HEK293 (cell line): ENCODE measurements at regions not wholly inside any gene's neighbourhood (a gene's known extent, or its start where the extent isn't known, plus 50 kb on each side); places are given as distances from the start of the nearest gene placed in this dataset.

Experiments
- CTCF ChIA-PET: fragments of 350-600 bp; formaldehyde crosslinking; extraction: SDS; loops from one replicate; lab custom pipeline; 2021; ENCODE audit warnings: antibody characterized with exemption; lab: Yijun Ruan, JAX
- POLR2A ChIA-PET: fragments of 300-600 bp; formaldehyde crosslinking; extraction: SDS; loops from one replicate; lab custom pipeline; 2020; ENCODE audit warnings: antibody characterized with exemption, inconsistent platforms; lab: Yijun Ruan, JAX
- H3K27ac ChIP-seq: fragments of 200-500 bp; sonication (Bioruptor generic); 2 replicates; pipeline ENCODE4 v1.5.1; 2014; ENCODE audit warnings: low read depth, low read length, control low read depth, inconsistent platforms; ENCODE audit errors: extremely low read depth
- H3K36me3 ChIP-seq, 2 experiments: fragments of 200-500 bp in 1 of 2; sonication (Bioruptor generic) in 1 of 2; 1 replicate in 1 of 2; 2 replicates in 1 of 2; pipeline ENCODE4 v1.5.1; 2014 to 2017; ENCODE audit warnings: inconsistent platforms in 2 of 2, low read length in 2 of 2; ENCODE audit not compliant: control insufficient read depth in 2 of 2, insufficient read depth in 1 of 2
- H3K4me1 ChIP-seq: fragments of 200-500 bp; sonication (Bioruptor generic); 2 replicates; pipeline ENCODE4 v1.5.1; 2014; ENCODE audit warnings: mild to moderate bottlenecking, low read length, inconsistent platforms; ENCODE audit not compliant: control insufficient read depth, insufficient read depth
- H3K4me3 ChIP-seq: 2 replicates; pipeline ENCODE4 v1.5.1; 2011; ENCODE audit warnings: low read depth, mild to moderate bottlenecking, control low read depth, low read length, moderate library complexity
- H3K9me3 ChIP-seq: fragments of 200-500 bp; sonication (Bioruptor generic); 2 replicates; pipeline ENCODE4 v1.5.1; 2014; ENCODE audit warnings: low read depth, low read length, inconsistent platforms; ENCODE audit not compliant: control insufficient read depth, insufficient read depth
- OSR2 ChIP-seq: fragments of 450-650 bp; formaldehyde crosslinking; IDR thresholded peaks from 2 replicates; pipeline ENCODE4 v1.5.1; 2016; ENCODE audit warnings: missing biosample characterization, missing genetic modification characterization
- TCF7L2 ChIP-seq: IDR thresholded peaks from 2 replicates; pipeline ENCODE4 v1.6.1; 2011; ENCODE audit warnings: low read depth, mild to moderate bottlenecking, inconsistent platforms, low read length, moderate library complexity, borderline replicate concordance
- ZBTB1 ChIP-seq: fragments of 450-650 bp; formaldehyde crosslinking; IDR thresholded peaks from 2 replicates; pipeline ENCODE4 v1.5.1; 2016; ENCODE audit warnings: missing biosample characterization, missing genetic modification characterization
- ZBTB21 ChIP-seq: fragments of 450-650 bp; formaldehyde crosslinking; IDR thresholded peaks from 2 replicates; pipeline ENCODE4 v1.5.1; 2017; ENCODE audit warnings: missing biosample characterization, missing genetic modification characterization
- ZNF138 ChIP-seq: fragments of 450-650 bp; formaldehyde crosslinking; IDR thresholded peaks from 2 replicates; pipeline ENCODE4 v1.5.1; 2016; ENCODE audit warnings: missing biosample characterization, missing genetic modification characterization, borderline replicate concordance
- ZNF404 ChIP-seq: fragments of 450-650 bp; formaldehyde crosslinking; IDR thresholded peaks from 2 replicates; pipeline ENCODE4 v1.5.1; 2017; ENCODE audit warnings: missing biosample characterization, missing genetic modification characterization
- ZNF423 ChIP-seq: fragments of 450-650 bp; formaldehyde crosslinking; IDR thresholded peaks from 2 replicates; pipeline ENCODE4 v1.5.1; 2016; ENCODE audit warnings: missing biosample characterization, missing genetic modification characterization
- ZSCAN23 ChIP-seq: fragments of 450-650 bp; formaldehyde crosslinking; IDR thresholded peaks from 2 replicates; pipeline ENCODE4 v1.5.1; 2016; ENCODE audit warnings: missing biosample characterization, missing genetic modification characterization
- TF ChIP-seq, protein P1 (sequence below): fragments of 450-650 bp; formaldehyde crosslinking; conservative IDR thresholded peaks from 2 replicates; pipeline ENCODE4 v1.5.1; 2016; ENCODE audit warnings: low read depth, missing biosample characterization, missing genetic modification characterization
- TF ChIP-seq, protein P2 (sequence below): fragments of 450-650 bp; formaldehyde crosslinking; IDR thresholded peaks from 2 replicates; pipeline ENCODE4 v1.5.1; 2016; ENCODE audit warnings: missing biosample characterization, missing genetic modification characterization
- TF ChIP-seq, protein P3 (sequence below): fragments of 450-650 bp; formaldehyde crosslinking; IDR thresholded peaks from 2 replicates; pipeline ENCODE4 v1.5.1; 2016; ENCODE audit warnings: missing biosample characterization, missing genetic modification characterization, low read depth
- TF ChIP-seq, protein P4 (sequence below): fragments of 450-650 bp; formaldehyde crosslinking; IDR thresholded peaks from 2 replicates; pipeline ENCODE4 v1.5.1; 2016; ENCODE audit warnings: missing biosample characterization, missing genetic modification characterization

DNA sequence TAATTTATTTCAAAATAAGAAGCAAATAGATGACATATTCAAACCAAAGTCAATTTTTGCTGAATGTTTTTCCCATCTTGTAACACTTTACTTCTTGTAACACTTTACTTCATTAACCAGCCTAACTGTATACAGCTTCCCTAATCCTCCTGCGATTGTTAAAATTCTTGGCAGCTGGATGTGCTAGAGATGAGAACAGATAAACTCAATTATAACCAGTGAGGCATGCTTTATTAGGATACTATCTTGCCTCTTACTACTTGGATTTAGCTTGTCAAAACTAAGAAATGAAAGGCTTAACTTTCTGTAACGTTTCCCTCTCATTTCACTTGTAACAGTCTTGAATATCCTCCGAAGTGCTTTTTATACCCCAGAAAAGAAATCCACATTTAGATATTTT, 94.1 kb upstream of the BMP5 start:
- Histone ChIP-seq H3K9me3 (no peaks in the 10 kb centered on the region), H3K4me1 (peaks cover 11% of the 10 kb centered on the region), H3K27ac (no peak overlapping the region), H3K36me3 (no peaks in the 10 kb centered on the region), H3K4me3 (no peak overlapping the region)
- POLR2A ChIA-PET: no interaction called here
- TF ChIP-seq, protein P1, sequence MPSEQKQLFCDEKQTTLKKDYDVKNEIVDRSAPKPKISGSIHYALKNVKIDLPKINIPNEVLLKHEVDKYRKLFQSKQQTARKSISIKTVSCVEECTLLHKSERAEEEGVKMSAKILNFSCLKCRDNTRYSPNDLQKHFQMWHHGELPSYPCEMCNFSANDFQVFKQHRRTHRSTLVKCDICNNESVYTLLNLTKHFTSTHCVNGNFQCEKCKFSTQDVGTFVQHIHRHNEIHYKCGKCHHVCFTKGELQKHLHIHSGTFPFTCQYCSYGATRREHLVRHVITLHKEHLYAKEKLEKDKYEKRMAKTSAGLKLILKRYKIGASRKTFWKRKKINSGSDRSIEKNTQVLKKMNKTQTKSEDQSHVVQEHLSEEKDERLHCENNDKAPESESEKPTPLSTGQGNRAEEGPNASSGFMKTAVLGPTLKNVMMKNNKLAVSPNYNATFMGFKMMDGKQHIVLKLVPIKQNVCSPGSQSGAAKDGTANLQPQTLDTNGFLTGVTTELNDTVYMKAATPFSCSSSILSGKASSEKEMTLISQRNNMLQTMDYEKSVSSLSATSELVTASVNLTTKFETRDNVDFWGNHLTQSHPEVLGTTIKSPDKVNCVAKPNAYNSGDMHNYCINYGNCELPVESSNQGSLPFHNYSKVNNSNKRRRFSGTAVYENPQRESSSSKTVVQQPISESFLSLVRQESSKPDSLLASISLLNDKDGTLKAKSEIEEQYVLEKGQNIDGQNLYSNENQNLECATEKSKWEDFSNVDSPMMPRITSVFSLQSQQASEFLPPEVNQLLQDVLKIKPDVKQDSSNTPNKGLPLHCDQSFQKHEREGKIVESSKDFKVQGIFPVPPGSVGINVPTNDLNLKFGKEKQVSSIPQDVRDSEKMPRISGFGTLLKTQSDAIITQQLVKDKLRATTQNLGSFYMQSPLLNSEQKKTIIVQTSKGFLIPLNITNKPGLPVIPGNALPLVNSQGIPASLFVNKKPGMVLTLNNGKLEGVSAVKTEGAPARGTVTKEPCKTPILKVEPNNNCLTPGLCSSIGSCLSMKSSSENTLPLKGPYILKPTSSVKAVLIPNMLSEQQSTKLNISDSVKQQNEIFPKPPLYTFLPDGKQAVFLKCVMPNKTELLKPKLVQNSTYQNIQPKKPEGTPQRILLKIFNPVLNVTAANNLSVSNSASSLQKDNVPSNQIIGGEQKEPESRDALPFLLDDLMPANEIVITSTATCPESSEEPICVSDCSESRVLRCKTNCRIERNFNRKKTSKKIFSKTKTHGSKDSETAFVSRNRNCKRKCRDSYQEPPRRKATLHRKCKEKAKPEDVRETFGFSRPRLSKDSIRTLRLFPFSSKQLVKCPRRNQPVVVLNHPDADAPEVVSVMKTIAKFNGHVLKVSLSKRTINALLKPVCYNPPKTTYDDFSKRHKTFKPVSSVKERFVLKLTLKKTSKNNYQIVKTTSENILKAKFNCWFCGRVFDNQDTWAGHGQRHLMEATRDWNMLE (tag by site-specific recombination): no peak
- TF ChIP-seq OSR2 (tag by site-specific recombination) (peak; percentile 35; the same call in 1 of the 2 replicates), ZSCAN23 (no peak)
- TF ChIP-seq, protein P2, sequence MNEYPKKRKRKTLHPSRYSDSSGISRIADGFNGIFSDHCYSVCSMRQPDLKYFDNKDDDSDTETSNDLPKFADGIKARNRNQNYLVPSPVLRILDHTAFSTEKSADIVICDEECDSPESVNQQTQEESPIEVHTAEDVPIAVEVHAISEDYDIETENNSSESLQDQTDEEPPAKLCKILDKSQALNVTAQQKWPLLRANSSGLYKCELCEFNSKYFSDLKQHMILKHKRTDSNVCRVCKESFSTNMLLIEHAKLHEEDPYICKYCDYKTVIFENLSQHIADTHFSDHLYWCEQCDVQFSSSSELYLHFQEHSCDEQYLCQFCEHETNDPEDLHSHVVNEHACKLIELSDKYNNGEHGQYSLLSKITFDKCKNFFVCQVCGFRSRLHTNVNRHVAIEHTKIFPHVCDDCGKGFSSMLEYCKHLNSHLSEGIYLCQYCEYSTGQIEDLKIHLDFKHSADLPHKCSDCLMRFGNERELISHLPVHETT (tag by site-specific recombination): no peak
- CTCF ChIA-PET: interaction anchor here (1.0 to 1.4 kb wide), 2 partner anchors 9 to 14 kb away, joined by 3 read pairs; no protein-coding TSS in a partner anchor

DNA sequence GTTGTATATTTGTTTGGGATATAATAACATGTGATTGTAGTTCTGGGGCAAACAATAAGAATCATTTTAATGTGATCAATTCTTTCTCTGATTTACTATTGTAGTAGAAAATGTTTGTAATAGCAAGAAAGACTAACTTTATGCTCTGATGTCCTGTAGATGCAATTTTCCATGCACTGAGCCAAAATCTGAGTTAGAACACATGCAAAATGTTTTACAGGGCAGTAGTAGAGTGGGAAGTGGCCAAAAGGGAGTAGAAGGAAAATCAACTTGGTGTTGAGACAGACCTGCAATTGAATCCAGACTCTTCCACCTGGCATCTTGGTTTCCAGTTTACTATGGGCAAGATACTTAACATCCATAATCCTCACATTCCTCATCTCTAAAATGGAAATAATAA, 93.5 kb upstream of the BMP5 start:
- POLR2A ChIA-PET: no interaction called here
- Histone ChIP-seq H3K36me3 (no peaks in the 10 kb centered on the region), H3K4me3 (no peak overlapping the region), H3K9me3 (no peaks in the 10 kb centered on the region), H3K4me1 (peaks cover 11% of the 10 kb centered on the region)
- CTCF ChIA-PET: interaction anchor here (0.8 to 1.4 kb wide), 3 partner anchors 9 to 14 kb away, joined by 3 read pairs; no protein-coding TSS in a partner anchor
- TF ChIP-seq ZBTB21 (no peak), ZNF423 (tag by site-specific recombination) (no peak), TCF7L2 (no peak), ZNF404 (no peak), ZBTB1 (no peak), ZNF138 (tag by site-specific recombination) (no peak)
- TF ChIP-seq, protein P3, sequence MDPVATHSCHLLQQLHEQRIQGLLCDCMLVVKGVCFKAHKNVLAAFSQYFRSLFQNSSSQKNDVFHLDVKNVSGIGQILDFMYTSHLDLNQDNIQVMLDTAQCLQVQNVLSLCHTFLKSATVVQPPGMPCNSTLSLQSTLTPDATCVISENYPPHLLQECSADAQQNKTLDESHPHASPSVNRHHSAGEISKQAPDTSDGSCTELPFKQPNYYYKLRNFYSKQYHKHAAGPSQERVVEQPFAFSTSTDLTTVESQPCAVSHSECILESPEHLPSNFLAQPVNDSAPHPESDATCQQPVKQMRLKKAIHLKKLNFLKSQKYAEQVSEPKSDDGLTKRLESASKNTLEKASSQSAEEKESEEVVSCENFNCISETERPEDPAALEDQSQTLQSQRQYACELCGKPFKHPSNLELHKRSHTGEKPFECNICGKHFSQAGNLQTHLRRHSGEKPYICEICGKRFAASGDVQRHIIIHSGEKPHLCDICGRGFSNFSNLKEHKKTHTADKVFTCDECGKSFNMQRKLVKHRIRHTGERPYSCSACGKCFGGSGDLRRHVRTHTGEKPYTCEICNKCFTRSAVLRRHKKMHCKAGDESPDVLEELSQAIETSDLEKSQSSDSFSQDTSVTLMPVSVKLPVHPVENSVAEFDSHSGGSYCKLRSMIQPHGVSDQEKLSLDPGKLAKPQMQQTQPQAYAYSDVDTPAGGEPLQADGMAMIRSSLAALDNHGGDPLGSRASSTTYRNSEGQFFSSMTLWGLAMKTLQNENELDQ (tag by site-specific recombination): no peak
- TF ChIP-seq, protein P1 (tag by site-specific recombination): no peak
- TF ChIP-seq, protein P4, sequence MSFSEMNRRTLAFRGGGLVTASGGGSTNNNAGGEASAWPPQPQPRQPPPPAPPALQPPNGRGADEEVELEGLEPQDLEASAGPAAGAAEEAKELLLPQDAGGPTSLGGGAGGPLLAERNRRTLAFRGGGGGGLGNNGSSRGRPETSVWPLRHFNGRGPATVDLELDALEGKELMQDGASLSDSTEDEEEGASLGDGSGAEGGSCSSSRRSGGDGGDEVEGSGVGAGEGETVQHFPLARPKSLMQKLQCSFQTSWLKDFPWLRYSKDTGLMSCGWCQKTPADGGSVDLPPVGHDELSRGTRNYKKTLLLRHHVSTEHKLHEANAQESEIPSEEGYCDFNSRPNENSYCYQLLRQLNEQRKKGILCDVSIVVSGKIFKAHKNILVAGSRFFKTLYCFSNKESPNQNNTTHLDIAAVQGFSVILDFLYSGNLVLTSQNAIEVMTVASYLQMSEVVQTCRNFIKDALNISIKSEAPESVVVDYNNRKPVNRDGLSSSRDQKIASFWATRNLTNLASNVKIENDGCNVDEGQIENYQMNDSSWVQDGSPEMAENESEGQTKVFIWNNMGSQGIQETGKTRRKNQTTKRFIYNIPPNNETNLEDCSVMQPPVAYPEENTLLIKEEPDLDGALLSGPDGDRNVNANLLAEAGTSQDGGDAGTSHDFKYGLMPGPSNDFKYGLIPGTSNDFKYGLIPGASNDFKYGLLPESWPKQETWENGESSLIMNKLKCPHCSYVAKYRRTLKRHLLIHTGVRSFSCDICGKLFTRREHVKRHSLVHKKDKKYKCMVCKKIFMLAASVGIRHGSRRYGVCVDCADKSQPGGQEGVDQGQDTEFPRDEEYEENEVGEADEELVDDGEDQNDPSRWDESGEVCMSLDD: no peak
- TF ChIP-seq, all 188 proteins: peak for 0
- no peak overlapping the region for H3K27ac ChIP-seq
